ENCODE measurements at regions not wholly inside any gene's neighbourhood (a gene's known extent, or its start where the extent isn't known, plus 50 kb on each side); places are given as distances from the start of the nearest gene placed in this dataset.

GRCh38 chr7:19999681-20000080 lies 217.5 kb downstream of the MACC1 start:
- TF ChIP-seq POLR2A (IDR thresholded peaks at IDR 0.05) (no peak), EP300 (IDR thresholded peaks at IDR 0.05) (no peak)
- TF ChIP-seq, protein P1, sequence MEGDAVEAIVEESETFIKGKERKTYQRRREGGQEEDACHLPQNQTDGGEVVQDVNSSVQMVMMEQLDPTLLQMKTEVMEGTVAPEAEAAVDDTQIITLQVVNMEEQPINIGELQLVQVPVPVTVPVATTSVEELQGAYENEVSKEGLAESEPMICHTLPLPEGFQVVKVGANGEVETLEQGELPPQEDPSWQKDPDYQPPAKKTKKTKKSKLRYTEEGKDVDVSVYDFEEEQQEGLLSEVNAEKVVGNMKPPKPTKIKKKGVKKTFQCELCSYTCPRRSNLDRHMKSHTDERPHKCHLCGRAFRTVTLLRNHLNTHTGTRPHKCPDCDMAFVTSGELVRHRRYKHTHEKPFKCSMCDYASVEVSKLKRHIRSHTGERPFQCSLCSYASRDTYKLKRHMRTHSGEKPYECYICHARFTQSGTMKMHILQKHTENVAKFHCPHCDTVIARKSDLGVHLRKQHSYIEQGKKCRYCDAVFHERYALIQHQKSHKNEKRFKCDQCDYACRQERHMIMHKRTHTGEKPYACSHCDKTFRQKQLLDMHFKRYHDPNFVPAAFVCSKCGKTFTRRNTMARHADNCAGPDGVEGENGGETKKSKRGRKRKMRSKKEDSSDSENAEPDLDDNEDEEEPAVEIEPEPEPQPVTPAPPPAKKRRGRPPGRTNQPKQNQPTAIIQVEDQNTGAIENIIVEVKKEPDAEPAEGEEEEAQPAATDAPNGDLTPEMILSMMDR (IDR thresholded peaks at IDR 0.05), result no peak

All from ovary (tissue), 3 donors.